ENCODE measurements at regions not wholly inside any gene's neighbourhood (a gene's known extent, or its start where the extent isn't known, plus 50 kb on each side); places are given as distances from the start of the nearest gene placed in this dataset.

- Histone ChIP-seq H3K9me3 (ENCODE audit: control insufficient read depth in 4 of 4, low read length in 3 of 4) (peaks cover 0 to 13% (median 7%) of the 10 kb centered on the region in 4 donors), H3K4me1 (ENCODE audit: control insufficient read depth in 4 of 4, insufficient read depth in 4 of 4, low read length in 3 of 4) (no peaks in the 10 kb centered on the region), H3K4me3 (ENCODE audit: low read depth in 1 of 3, low read length in 3 of 3) (no peak overlapping the region), H3K27me3 (ENCODE audit: control insufficient read depth in 4 of 4, insufficient read depth in 4 of 4, low read length in 3 of 4) (no peaks in the 10 kb centered on the region), H3K36me3 (ENCODE audit: control insufficient read depth in 4 of 4, insufficient read depth in 3 of 4, low read depth in 1 of 4, low read length in 3 of 4) (no peaks in the 10 kb centered on the region), H3K9ac (ENCODE audit: low read depth in 1 of 2, low read length in 2 of 2) (no peak overlapping the region), H3K27ac (ENCODE audit: low read depth in 1 of 2, low read length in 2 of 2) (no peak overlapping the region)
- TF ChIP-seq RAD21 (IDR thresholded peaks at IDR 0.05), result no peak
- TF ChIP-seq CTCF (IDR thresholded peaks at IDR 0.05; ENCODE audit: low read depth, low read length, missing input control), result no peak
- TF ChIP-seq YY1 (IDR thresholded peaks at IDR 0.05), result no peak
- TF ChIP-seq NR2F2 (IDR thresholded peaks at IDR 0.05), result no peak
- TF ChIP-seq HNF4G (IDR thresholded peaks at IDR 0.05), result no peak
- no peak for TF ChIP-seq TAF1 (conservative IDR thresholded peaks at IDR 0.05)
- TF ChIP-seq HNF4A (conservative IDR thresholded peaks at IDR 0.05), result no peak
- TF ChIP-seq SP1 (IDR thresholded peaks at IDR 0.05), result no peak
- no peak for DNase-seq (ENCODE audit: low spot score)
These were observed 222.4 kb upstream of the ERCC4 start for GRCh38 chr16:13697568-13697967.

- Histone ChIP-seq H3K9me3 (ENCODE audit: control insufficient read depth in 4 of 4, low read length in 3 of 4) (peaks cover 0 to 4% (median 3%) of the 10 kb centered on the region in 4 donors), H3K4me1 (ENCODE audit: control insufficient read depth in 4 of 4, insufficient read depth in 4 of 4, low read length in 3 of 4) (no peaks in the 10 kb centered on the region), H3K4me3 (ENCODE audit: low read depth in 1 of 3, low read length in 3 of 3) (no peak overlapping the region), H3K9ac (ENCODE audit: low read depth in 1 of 2, low read length in 2 of 2) (no peak overlapping the region), H3K27ac (ENCODE audit: low read depth in 1 of 2, low read length in 2 of 2) (no peak overlapping the region), H3K27me3 (ENCODE audit: control insufficient read depth in 4 of 4, insufficient read depth in 4 of 4, low read length in 3 of 4) (no peaks in the 10 kb centered on the region), H3K36me3 (ENCODE audit: control insufficient read depth in 4 of 4, insufficient read depth in 3 of 4, low read depth in 1 of 4, low read length in 3 of 4) (no peaks in the 10 kb centered on the region)
- no peak for DNase-seq (ENCODE audit: low spot score)
- WGBS, result 53% methylated on average over 4 of the region's 4 CpGs
- TF ChIP-seq SP1 (IDR thresholded peaks at IDR 0.05) (no peak), FOXA1 (IDR thresholded peaks at IDR 0.05) (no peak), RXRA (IDR thresholded peaks at IDR 0.05) (no peak)
These were observed 217.3 kb upstream of the ERCC4 start for GRCh38 chr16:13702614-13703013.

DNA sequence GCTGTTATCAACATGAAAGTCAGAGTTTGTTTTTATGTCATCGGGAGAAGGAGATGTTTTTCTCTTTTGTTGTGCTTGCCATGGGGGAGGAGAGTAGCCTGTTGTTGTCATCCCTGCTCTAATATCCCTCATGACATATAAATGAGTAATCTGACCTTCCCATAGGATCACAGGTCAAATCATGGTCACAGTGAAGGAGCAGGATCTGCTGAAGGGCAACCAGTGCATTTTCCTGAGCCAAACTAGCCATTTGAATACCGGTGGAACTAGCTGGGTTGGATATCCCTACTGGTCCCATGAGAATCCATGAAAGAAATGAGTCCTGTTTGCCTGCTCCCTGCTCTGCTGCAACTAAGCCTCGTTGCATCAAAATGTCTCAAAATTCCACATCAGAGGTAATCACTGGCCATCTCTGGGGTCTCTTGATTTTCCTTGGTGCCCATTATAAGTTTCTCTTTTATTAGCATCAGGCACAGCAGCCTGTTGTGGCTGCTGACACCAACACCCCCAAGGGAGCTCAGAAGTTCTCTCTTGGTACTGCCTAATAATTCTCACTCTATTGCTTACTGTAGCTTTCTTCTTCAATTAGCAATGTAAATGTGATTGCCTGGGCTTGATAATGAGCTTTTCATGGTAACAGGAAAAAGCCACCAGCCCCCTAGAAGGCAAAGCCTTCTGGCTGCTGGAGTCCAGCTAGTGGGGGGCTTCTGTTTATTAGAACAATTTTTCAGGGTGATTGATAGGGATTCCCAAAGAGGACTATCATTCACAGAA, 211.4 kb upstream of the ERCC4 start:
- no peaks in the 10 kb centered on the region for H3K4me1 ChIP-seq (ENCODE audit: control insufficient read depth in 4 of 4, insufficient read depth in 4 of 4, low read length in 3 of 4)
- H3K4me3 ChIP-seq (ENCODE audit: low read depth in 1 of 3, low read length in 3 of 3), result no peak overlapping the region
- H3K9me3 ChIP-seq (ENCODE audit: control insufficient read depth in 4 of 4, low read length in 3 of 4), result no peaks in the 10 kb centered on the region
- whole genome bisulfite sequencing, result 42% methylated on average over 3 of the region's 3 CpGs
- no peaks in the 10 kb centered on the region for H3K27me3 ChIP-seq (ENCODE audit: control insufficient read depth in 4 of 4, insufficient read depth in 4 of 4, low read length in 3 of 4)
- H3K27ac ChIP-seq (ENCODE audit: low read depth in 1 of 2, low read length in 2 of 2), result no peak overlapping the region
- H3K36me3 ChIP-seq (ENCODE audit: control insufficient read depth in 4 of 4, insufficient read depth in 3 of 4, low read depth in 1 of 4, low read length in 3 of 4), result no peaks in the 10 kb centered on the region
- H3K9ac ChIP-seq (ENCODE audit: low read depth in 1 of 2, low read length in 2 of 2), result no peak overlapping the region
- TF ChIP-seq HNF4A (conservative IDR thresholded peaks at IDR 0.05), result no peak
- TF ChIP-seq YY1 (IDR thresholded peaks at IDR 0.05), result no peak
- no peak for TF ChIP-seq SP1 (IDR thresholded peaks at IDR 0.05)
- no peak for TF ChIP-seq RAD21 (IDR thresholded peaks at IDR 0.05)
- TF ChIP-seq RXRA (IDR thresholded peaks at IDR 0.05), result no peak
- TF ChIP-seq EGR1 (IDR thresholded peaks at IDR 0.05; ENCODE audit: low read depth in 2 of 2), result no peak
- TF ChIP-seq FOXA1 (IDR thresholded peaks at IDR 0.05), result no peak
- no peak for TF ChIP-seq TAF1 (conservative IDR thresholded peaks at IDR 0.05)
- no peak for TF ChIP-seq CTCF (IDR thresholded peaks at IDR 0.05; ENCODE audit: low read depth, low read length, missing input control)
- no peak for TF ChIP-seq GABPA (IDR thresholded peaks at IDR 0.05 in 1 of 2, conservative IDR thresholded peaks at IDR 0.05 in 1 of 2)
- TF ChIP-seq HNF4G (IDR thresholded peaks at IDR 0.05), result no peak
- TF ChIP-seq MAX (IDR thresholded peaks at IDR 0.05), result no peak
- DNase-seq (ENCODE audit: low spot score), result no peak

All from liver (tissue), 8 donors.